NB4 (cell line): ENCODE measurements at regions not wholly inside any gene's neighbourhood (a gene's known extent, or its start where the extent isn't known, plus 50 kb on each side); places are given as distances from the start of the nearest gene placed in this dataset.

Experiments
- CTCF ChIP-seq: IDR thresholded peaks from one replicate; pipeline ENCODE4 v1.5.1; 2012; ENCODE audit warnings: low read depth, low read length
- POLR2A ChIP-seq: IDR thresholded peaks from 2 replicates; pipeline ENCODE4 v1.6.1; 2011; ENCODE audit warnings: mild to moderate bottlenecking; ENCODE audit not compliant: insufficient read length; ENCODE audit errors: extremely low read depth

DNA sequence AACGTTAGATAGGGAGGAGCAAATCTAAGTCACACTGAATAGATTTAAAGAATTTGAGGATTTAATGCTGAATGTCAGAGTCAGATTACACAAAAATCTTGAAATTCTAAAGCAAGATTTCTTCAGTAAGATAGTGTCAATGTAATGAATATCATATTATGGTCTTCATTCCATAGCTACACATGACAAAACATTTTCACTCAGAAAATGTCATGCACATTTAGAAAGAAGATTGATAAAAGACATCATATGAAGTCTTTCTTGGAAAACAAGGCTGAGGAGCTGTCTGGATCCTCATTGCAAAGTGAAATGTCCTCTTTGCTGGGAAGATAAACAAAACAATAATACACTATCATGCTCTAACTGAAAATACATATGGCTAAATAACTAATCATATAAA, 1006.9 kb downstream of the PCDH7 start:
- no peak for TF ChIP-seq CTCF
- no peak for TF ChIP-seq POLR2A
